ENCODE measurements at regions not wholly inside any gene's neighbourhood (a gene's known extent, or its start where the extent isn't known, plus 50 kb on each side); places are given as distances from the start of the nearest gene placed in this dataset.
"Not testable (repeated sequence)": the region's sequence is repeated elsewhere in the genome, so short reads cannot be mapped to it uniquely, and the experiment has no call there.

GRCh38 chr5:100706776-100707175 is 171.6 kb downstream of the FAM174A start:
- Mint-ChIP-seq H3K4me3 (no peak overlapping the region), H3K36me3 (ENCODE audit: low read depth) (no peaks in the 10 kb centered on the region), H3K4me1 (no peaks in the 10 kb centered on the region), H3K27me3 (ENCODE audit: low read depth) (no peaks in the 10 kb centered on the region), H3K9me3 (no peaks in the 10 kb centered on the region), H3K27ac (ENCODE audit: unreplicated experiment) (no peak overlapping the region)
- DNase-seq (ENCODE audit: low read depth, low spot score) = no peak
- peak; percentile 51 for TF ChIP-seq CTCF (conservative IDR thresholded peaks at IDR 0.05)

DNA sequence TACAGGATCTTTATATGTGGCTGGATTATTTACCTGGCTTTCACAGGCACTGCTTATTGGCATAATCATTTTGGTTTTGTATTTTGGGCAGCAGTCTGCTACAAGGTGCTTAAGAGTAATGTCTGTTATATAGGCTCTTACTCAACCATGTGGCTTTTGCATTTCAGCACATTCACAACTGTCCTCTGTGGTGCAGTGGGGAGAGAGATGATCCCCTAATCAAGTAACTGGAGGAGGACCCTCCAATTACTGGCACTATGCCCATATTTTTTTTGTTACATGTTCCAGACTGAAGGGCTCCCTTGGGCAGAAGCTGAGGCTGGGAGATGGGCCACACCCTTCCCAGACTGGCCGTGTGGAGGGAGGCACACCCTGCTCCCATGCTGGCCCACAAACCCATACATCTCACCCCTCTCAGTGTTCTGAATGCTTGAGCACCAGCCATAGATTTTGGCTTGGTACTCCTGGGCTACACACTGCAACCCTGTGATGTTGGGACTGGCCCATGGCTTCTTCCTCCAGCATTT is 173.5 kb downstream of the FAM174A start:
- TF ChIP-seq CTCF (conservative IDR thresholded peaks at IDR 0.05) = no peak
- no peaks in the 10 kb centered on the region for H3K27me3 Mint-ChIP-seq (ENCODE audit: low read depth)
- no peaks in the 10 kb centered on the region for H3K36me3 Mint-ChIP-seq (ENCODE audit: low read depth)
- no peaks in the 10 kb centered on the region for H3K4me1 Mint-ChIP-seq
- H3K9me3 Mint-ChIP-seq = no peaks in the 10 kb centered on the region
- H3K4me3 Mint-ChIP-seq = no peak overlapping the region
- DNase-seq (ENCODE audit: low read depth, low spot score) = no peak
- H3K27ac Mint-ChIP-seq (ENCODE audit: unreplicated experiment) = no peak overlapping the region

- Mint-ChIP-seq H3K27me3 (ENCODE audit: low read depth) (no peaks in the 10 kb centered on the region), H3K9me3 (no peaks in the 10 kb centered on the region), H3K4me1 (no peaks in the 10 kb centered on the region), H3K36me3 (ENCODE audit: low read depth) (no peaks in the 10 kb centered on the region), H3K27ac (ENCODE audit: unreplicated experiment) (peak overlapping the region; percentile 43), H3K4me3 (no peak overlapping the region)
- no peak for DNase-seq (ENCODE audit: low read depth, low spot score)
- TF ChIP-seq CTCF (conservative IDR thresholded peaks at IDR 0.05) = no peak
Observed at GRCh38 chr5:100709771-100710170, 174.6 kb downstream of the FAM174A start.

GRCh38 chr5:100714780-100715179 is 179.6 kb downstream of the FAM174A start:
- not testable (repeated sequence) for H3K4me1 Mint-ChIP-seq; H3K36me3 Mint-ChIP-seq (ENCODE audit: low read depth); H3K27ac Mint-ChIP-seq (ENCODE audit: unreplicated experiment); H3K9me3 Mint-ChIP-seq; DNase-seq (ENCODE audit: low read depth, low spot score); H3K27me3 Mint-ChIP-seq (ENCODE audit: low read depth); H3K4me3 Mint-ChIP-seq

DNA sequence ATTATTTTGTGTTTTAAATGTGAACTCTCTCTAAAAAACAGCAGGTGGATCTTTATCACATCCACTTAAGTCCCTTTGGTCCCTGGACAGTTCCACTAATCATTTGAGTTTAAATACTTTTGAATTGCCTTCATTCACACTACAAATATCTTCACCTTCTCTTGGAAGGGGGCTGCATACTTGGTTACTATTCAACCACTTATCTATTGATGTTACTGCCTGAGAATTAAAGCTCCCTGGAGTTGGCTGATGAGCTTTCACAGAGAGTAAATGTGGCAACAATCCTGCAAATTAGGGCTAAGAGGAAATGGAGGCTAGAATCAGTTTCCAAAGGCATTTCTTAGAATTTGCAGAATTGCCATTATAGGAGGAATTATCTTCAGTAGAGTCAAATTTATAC is 180.4 kb downstream of the ST8SIA4 start:
- Mint-ChIP-seq H3K36me3 (ENCODE audit: low read depth) (no peaks in the 10 kb centered on the region), H3K4me1 (no peaks in the 10 kb centered on the region), H3K27me3 (ENCODE audit: low read depth) (no peaks in the 10 kb centered on the region), H3K9me3 (no peaks in the 10 kb centered on the region), H3K4me3 (no peak overlapping the region), H3K27ac (ENCODE audit: unreplicated experiment) (no peak overlapping the region)
- DNase-seq (ENCODE audit: low read depth, low spot score) = no peak
- no peak for TF ChIP-seq CTCF (conservative IDR thresholded peaks at IDR 0.05)

- Mint-ChIP-seq H3K27ac (ENCODE audit: unreplicated experiment) (no peak overlapping the region), H3K36me3 (ENCODE audit: low read depth) (no peaks in the 10 kb centered on the region), H3K9me3 (no peaks in the 10 kb centered on the region), H3K4me3 (no peak overlapping the region), H3K4me1 (no peaks in the 10 kb centered on the region), H3K27me3 (ENCODE audit: low read depth) (no peaks in the 10 kb centered on the region)
- TF ChIP-seq CTCF (conservative IDR thresholded peaks at IDR 0.05) = no peak
- no peak for DNase-seq (ENCODE audit: low read depth, low spot score)
Observed at GRCh38 chr5:100723229-100723628, 179.9 kb downstream of the ST8SIA4 start.
